Epithelial cell of proximal tubule (primary cell): ENCODE measurements at regions not wholly inside any gene's neighbourhood (a gene's known extent, or its start where the extent isn't known, plus 50 kb on each side); places are given as distances from the start of the nearest gene placed in this dataset.

Experiments
- DNase-seq: peaks from one replicate; pipeline ENCODE4 v3.0.0-alpha.2; 2011; ENCODE audit warnings: low read depth
- H3K4me3 ChIP-seq: 2 replicates; pipeline ENCODE4 v1.5.1; 2011; ENCODE audit warnings: low read depth, mild to moderate bottlenecking, low read length
- TF ChIP-seq, protein P1 (sequence below): conservative IDR thresholded peaks from 2 replicates; pipeline ENCODE4 v1.5.1; 2012; ENCODE audit warnings: low read depth, mild to moderate bottlenecking, low read length

- TF ChIP-seq, protein P1, sequence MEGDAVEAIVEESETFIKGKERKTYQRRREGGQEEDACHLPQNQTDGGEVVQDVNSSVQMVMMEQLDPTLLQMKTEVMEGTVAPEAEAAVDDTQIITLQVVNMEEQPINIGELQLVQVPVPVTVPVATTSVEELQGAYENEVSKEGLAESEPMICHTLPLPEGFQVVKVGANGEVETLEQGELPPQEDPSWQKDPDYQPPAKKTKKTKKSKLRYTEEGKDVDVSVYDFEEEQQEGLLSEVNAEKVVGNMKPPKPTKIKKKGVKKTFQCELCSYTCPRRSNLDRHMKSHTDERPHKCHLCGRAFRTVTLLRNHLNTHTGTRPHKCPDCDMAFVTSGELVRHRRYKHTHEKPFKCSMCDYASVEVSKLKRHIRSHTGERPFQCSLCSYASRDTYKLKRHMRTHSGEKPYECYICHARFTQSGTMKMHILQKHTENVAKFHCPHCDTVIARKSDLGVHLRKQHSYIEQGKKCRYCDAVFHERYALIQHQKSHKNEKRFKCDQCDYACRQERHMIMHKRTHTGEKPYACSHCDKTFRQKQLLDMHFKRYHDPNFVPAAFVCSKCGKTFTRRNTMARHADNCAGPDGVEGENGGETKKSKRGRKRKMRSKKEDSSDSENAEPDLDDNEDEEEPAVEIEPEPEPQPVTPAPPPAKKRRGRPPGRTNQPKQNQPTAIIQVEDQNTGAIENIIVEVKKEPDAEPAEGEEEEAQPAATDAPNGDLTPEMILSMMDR: no peak
- DNase-seq: no peak
- H3K4me3 ChIP-seq: no peak overlapping the region
Observed at GRCh38 chr10:33749067-33749735, 414.7 kb upstream of the NRP1 start.

GRCh38 chr10:33746836-33747268 lies 412.4 kb upstream of the NRP1 start:
- no peak for DNase-seq
- H3K4me3 ChIP-seq: no peak overlapping the region
- TF ChIP-seq, protein P1: no peak

DNA sequence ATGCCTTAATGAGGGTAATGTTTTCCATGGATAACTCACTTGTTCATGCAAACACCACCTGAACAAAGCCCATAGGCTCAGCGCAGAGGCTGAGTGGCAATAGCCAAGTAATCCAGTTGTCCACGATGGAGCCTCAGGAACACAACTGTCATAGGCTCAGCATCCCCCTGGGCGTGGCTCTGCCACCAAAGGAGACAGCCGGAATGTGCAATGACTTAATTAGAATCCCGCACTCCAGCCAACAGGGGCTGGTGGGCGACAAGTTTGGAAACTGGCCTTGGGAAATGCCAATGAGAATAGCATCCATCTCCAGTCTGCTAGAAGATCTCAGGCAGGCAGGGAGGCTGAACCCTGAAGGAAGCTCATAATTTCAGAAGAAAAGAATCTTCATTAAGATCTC lies 411.7 kb upstream of the NRP1 start:
- DNase-seq: no peak
- no peak overlapping the region for H3K4me3 ChIP-seq
- TF ChIP-seq, protein P1: no peak

- no peak overlapping the region for H3K4me3 ChIP-seq
- no peak for DNase-seq
- TF ChIP-seq, protein P1: no peak
Observed at GRCh38 chr10:33743429-33743857, 409.0 kb upstream of the NRP1 start.

- TF ChIP-seq, protein P1: no peak
- H3K4me3 ChIP-seq: no peak overlapping the region
- DNase-seq: no peak
Observed at GRCh38 chr10:33739031-33739430, 404.6 kb upstream of the NRP1 start.

DNA sequence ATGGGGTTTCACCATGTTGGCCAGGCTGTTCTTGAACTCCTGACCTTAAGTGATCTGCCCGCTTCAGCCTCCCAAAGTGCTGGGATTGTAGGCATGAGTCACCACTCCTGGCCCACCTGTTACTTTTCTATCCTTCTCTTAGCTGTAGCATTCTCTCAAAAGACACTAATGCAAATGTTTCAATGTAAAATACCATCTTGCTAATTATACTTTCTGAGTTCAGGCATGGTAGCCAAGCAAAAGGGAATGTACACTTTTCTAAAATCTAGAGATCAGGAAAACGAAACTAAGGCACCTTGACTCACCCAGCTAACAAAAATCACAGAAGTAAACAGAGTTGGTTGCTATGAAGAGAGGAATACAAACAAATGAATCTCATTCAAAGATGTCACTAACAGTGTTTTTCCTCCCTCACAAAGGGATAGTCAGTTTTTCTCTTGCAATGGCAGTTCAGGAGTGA lies 401.0 kb upstream of the NRP1 start:
- no peak overlapping the region for H3K4me3 ChIP-seq
- peak; percentile 46 for DNase-seq
- TF ChIP-seq, protein P1: no peak
